Thyroid gland (tissue), 4 donors: ENCODE measurements at regions not wholly inside any gene's neighbourhood (a gene's known extent, or its start where the extent isn't known, plus 50 kb on each side); places are given as distances from the start of the nearest gene placed in this dataset.

Experiments used
- POLR2A ChIP-seq, 2 donors: fragments of 450-650 bp; IDR thresholded peaks; one replicate each; pipeline ENCODE4 v1.6.1; 2017; ENCODE audit warnings: antibody characterized with exemption in 2 of 2, mild to moderate bottlenecking in 2 of 2, moderate library complexity in 1 of 2
- TF ChIP-seq, protein P1 (sequence below), 6 experiments: fragments of 200-600 bp in 3 of 6; fragments of 450-650 bp in 3 of 6; sonication (generic) in 3 of 6; IDR thresholded peaks; one replicate each; pipeline ENCODE4 v1.5.1; 2016 to 2019; ENCODE audit warnings: antibody characterized with exemption in 6 of 6, mild to moderate bottlenecking in 2 of 6, inconsistent platforms in 1 of 6, moderate library complexity in 1 of 6

- TF ChIP-seq, protein P1, sequence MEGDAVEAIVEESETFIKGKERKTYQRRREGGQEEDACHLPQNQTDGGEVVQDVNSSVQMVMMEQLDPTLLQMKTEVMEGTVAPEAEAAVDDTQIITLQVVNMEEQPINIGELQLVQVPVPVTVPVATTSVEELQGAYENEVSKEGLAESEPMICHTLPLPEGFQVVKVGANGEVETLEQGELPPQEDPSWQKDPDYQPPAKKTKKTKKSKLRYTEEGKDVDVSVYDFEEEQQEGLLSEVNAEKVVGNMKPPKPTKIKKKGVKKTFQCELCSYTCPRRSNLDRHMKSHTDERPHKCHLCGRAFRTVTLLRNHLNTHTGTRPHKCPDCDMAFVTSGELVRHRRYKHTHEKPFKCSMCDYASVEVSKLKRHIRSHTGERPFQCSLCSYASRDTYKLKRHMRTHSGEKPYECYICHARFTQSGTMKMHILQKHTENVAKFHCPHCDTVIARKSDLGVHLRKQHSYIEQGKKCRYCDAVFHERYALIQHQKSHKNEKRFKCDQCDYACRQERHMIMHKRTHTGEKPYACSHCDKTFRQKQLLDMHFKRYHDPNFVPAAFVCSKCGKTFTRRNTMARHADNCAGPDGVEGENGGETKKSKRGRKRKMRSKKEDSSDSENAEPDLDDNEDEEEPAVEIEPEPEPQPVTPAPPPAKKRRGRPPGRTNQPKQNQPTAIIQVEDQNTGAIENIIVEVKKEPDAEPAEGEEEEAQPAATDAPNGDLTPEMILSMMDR (IDR thresholded peaks at IDR 0.05), result no peak
- no peak for TF ChIP-seq POLR2A (IDR thresholded peaks at IDR 0.05)
Observed at GRCh38 chr1:213393860-213394259, 342.8 kb downstream of the RPS6KC1 start.
